Ovary (tissue), 3 donors: ENCODE measurements at regions not wholly inside any gene's neighbourhood (a gene's known extent, or its start where the extent isn't known, plus 50 kb on each side); places are given as distances from the start of the nearest gene placed in this dataset.

ENCODE experiments used
- CTCF ChIP-seq, 3 donors: fragments of 450-650 bp in 2 of 3; fragments of 200-600 bp in 1 of 3; IDR thresholded peaks; one replicate each; pipeline versions ENCODE4 v1.5.1 to v1.8.0; 2016 to 2022; ENCODE audit warnings: antibody characterized with exemption in 3 of 3, mild to moderate bottlenecking in 1 of 3
- POLR2A ChIP-seq: fragments of 450-650 bp; IDR thresholded peaks from one replicate; pipeline ENCODE4 v1.6.1; 2017; ENCODE audit warnings: antibody characterized with exemption, mild to moderate bottlenecking, moderate library complexity
- donor health status: DM: no; HTN: no; CAD: no.

GRCh38 chr6:98657764-98658163 is 176.6 kb upstream of the POU3F2 start:
- TF ChIP-seq CTCF (IDR thresholded peaks at IDR 0.05) = no peak
- no peak for TF ChIP-seq POLR2A
